SK-N-SH (cell line): ENCODE measurements at regions not wholly inside any gene's neighbourhood (a gene's known extent, or its start where the extent isn't known, plus 50 kb on each side); places are given as distances from the start of the nearest gene placed in this dataset.
A peak's percentile ranks its signal among the peaks of the same experiment; 100 is the strongest.

Experiments used
- CTCF ChIA-PET: fragments of 300-600, 350-600 bp; formaldehyde crosslinking; extraction: SDS; loops from one replicate; lab custom pipeline; 2021; lab: Yijun Ruan, JAX
- POLR2A ChIA-PET: fragments of 350-600 bp; sonication (Branson Sonifier 250); formaldehyde crosslinking; extraction: SDS; loops from one replicate; lab custom pipeline; 2020; ENCODE audit warnings: antibody characterized with exemption, inconsistent platforms; lab: Yijun Ruan, JAX
- DNase-seq: peaks from one replicate; pipeline ENCODE4 v3.0.0; 2012
- H2AFZ ChIP-seq: fragments of 200-600 bp; sonication (generic); 2 replicates; pipeline ENCODE4 v1.8.1; 2016; ENCODE audit warnings: antibody characterized with exemption, mild to moderate bottlenecking, low read depth
- H3F3A ChIP-seq: fragments of 200-600 bp; sonication (generic); replicated peaks from 2 replicates; pipeline ENCODE3; 2016; ENCODE audit warnings: antibody characterized with exemption, mild to moderate bottlenecking; ENCODE audit not compliant: insufficient read depth
- H3K27ac ChIP-seq, 2 experiments: fragments of 200-500 bp in 1 of 2; fragments of 200-600 bp in 1 of 2; sonication (Bioruptor generic) in 1 of 2; sonication (generic), shearing (Covaris generic) in 1 of 2; 2 replicates each; pipeline versions ENCODE4 v1.5.1 to v1.6.1; 2014 to 2016; ENCODE audit warnings: low read depth in 2 of 2, inconsistent platforms in 1 of 2, low read length in 1 of 2, mild to moderate bottlenecking in 1 of 2, mixed read lengths in 1 of 2
- H3K27me3 ChIP-seq: fragments of 200-600 bp; sonication (generic), shearing (Covaris generic); 2 replicates; pipeline ENCODE4 v1.6.1; 2016; ENCODE audit warnings: mixed run types; ENCODE audit not compliant: insufficient read depth
- H3K36me3 ChIP-seq, 2 experiments: fragments of 200-500 bp in 1 of 2; fragments of 200-600 bp in 1 of 2; sonication (Bioruptor generic) in 1 of 2; sonication (generic) in 1 of 2; replicated peaks in 1 of 2; 2 replicates each; pipeline versions ENCODE3 to v1.5.1; 2014 to 2016; ENCODE audit warnings: low read length in 1 of 2, mild to moderate bottlenecking in 1 of 2; ENCODE audit not compliant: insufficient read depth in 2 of 2, control insufficient read depth in 1 of 2
- H3K4me1 ChIP-seq, 2 experiments: fragments of 200-500 bp in 1 of 2; fragments of 200-600 bp in 1 of 2; sonication (Bioruptor generic) in 1 of 2; sonication (generic), shearing (Covaris generic) in 1 of 2; 2 replicates each; pipeline versions ENCODE4 v1.5.1 to v1.6.1; 2014 to 2016; ENCODE audit warnings: low read depth in 1 of 2, low read length in 1 of 2, mixed run types in 1 of 2; ENCODE audit not compliant: insufficient read depth in 2 of 2, control insufficient read depth in 1 of 2
- H3K4me2 ChIP-seq: fragments of 200-600 bp; sonication (generic), shearing (Covaris generic); 2 replicates; pipeline ENCODE4 v1.6.1; 2017; ENCODE audit warnings: mixed run types
- H3K4me3 ChIP-seq, 2 experiments: fragments of 200-500 bp in 1 of 2; fragments of 200-600 bp in 1 of 2; sonication (Bioruptor generic) in 1 of 2; sonication (generic), shearing (Covaris generic) in 1 of 2; 2 replicates each; pipeline versions ENCODE4 v1.5.1 to v1.8.1; 2014 to 2016; ENCODE audit warnings: low read depth in 2 of 2, inconsistent platforms in 1 of 2, low read length in 1 of 2, mild to moderate bottlenecking in 1 of 2, mixed read lengths in 1 of 2, moderate library complexity in 1 of 2
- H3K79me2 ChIP-seq: fragments of 200-600 bp; sonication (generic); 2 replicates; pipeline ENCODE4 v1.8.1; 2017; ENCODE audit warnings: mild to moderate bottlenecking; ENCODE audit not compliant: insufficient read depth
- H3K9ac ChIP-seq: fragments of 200-600 bp; sonication (generic); 2 replicates; pipeline ENCODE4 v1.6.1; 2017; ENCODE audit warnings: mixed run types
- H3K9me2 ChIP-seq: fragments of 200-600 bp; sonication (generic); 2 replicates; pipeline ENCODE4 v1.6.1; 2017; ENCODE audit warnings: mixed run types
- H3K9me3 ChIP-seq: fragments of 200-600 bp; sonication (generic); 2 replicates; pipeline ENCODE4 v1.6.1; 2017; ENCODE audit warnings: mixed run types, mild to moderate bottlenecking, moderate library complexity
- H4K20me1 ChIP-seq: fragments of 200-600 bp; sonication (generic); 2 replicates; pipeline ENCODE4 v1.6.1; 2017; ENCODE audit warnings: mild to moderate bottlenecking, mixed run types; ENCODE audit not compliant: insufficient read depth
- ELF1 ChIP-seq: IDR thresholded peaks from 2 replicates; pipeline ENCODE4 v1.4.0; 2012
- EP300 ChIP-seq, 2 experiments: IDR thresholded peaks; 2 replicates each; pipeline versions ENCODE4 v1.4.0 to v1.6.1; 2012; ENCODE audit warnings: borderline replicate concordance in 1 of 2, low read depth in 1 of 2, low read length in 1 of 2
- EZH2phosphoT487 ChIP-seq: fragments of 200-600 bp; sonication (generic); IDR thresholded peaks from 2 replicates; pipeline ENCODE4 v1.6.1; 2017; ENCODE audit warnings: low read depth, mixed run types, mild to moderate bottlenecking, antibody characterized with exemption, moderate library complexity, borderline replicate concordance
- FOXJ3 ChIP-seq: sonication (generic); formaldehyde crosslinking; IDR thresholded peaks from 2 replicates; pipeline ENCODE4 v1.5.1; 2020; ENCODE audit warnings: mild to moderate bottlenecking, missing genetic modification reagents
- JUND ChIP-seq: IDR thresholded peaks from 2 replicates; pipeline ENCODE4 v1.4.0; 2012
- NFIC ChIP-seq: IDR thresholded peaks from 2 replicates; pipeline ENCODE4 v1.4.0; 2012; ENCODE audit warnings: borderline replicate concordance
- POLR2AphosphoS5 ChIP-seq: IDR thresholded peaks from 2 replicates; pipeline ENCODE4 v1.6.1; 2012; ENCODE audit warnings: low read depth, low read length
- RXRA ChIP-seq: IDR thresholded peaks from 2 replicates; pipeline ENCODE4 v1.4.0; 2012; ENCODE audit warnings: low read depth, mild to moderate bottlenecking, borderline replicate concordance
- SIN3A ChIP-seq: IDR thresholded peaks from 2 replicates; pipeline ENCODE4 v1.6.1; 2012; ENCODE audit warnings: low read depth, mild to moderate bottlenecking, low read length, moderate library complexity, borderline replicate concordance
- TCF12 ChIP-seq: IDR thresholded peaks from 2 replicates; pipeline ENCODE4 v1.4.0; 2012
- YY1 ChIP-seq: IDR thresholded peaks from 2 replicates; pipeline ENCODE4 v1.4.0; 2012; ENCODE audit warnings: low read depth, mild to moderate bottlenecking
- WGBS: methylation state at CpG from one replicate; pipeline ENCODE4 v1.1.6; 2017; ENCODE audit warnings: low lambda C conversion rate; 5-methylcytosine and 5-hydroxymethylcytosine counted together
- TF ChIP-seq, protein P1 (sequence below): IDR thresholded peaks from 2 replicates; pipeline ENCODE4 v1.4.0; 2012; ENCODE audit warnings: low read depth, borderline replicate concordance
- TF ChIP-seq, protein P2 (sequence below): fragments of 150-350 bp; IDR thresholded peaks from 2 replicates; pipeline ENCODE4 v1.6.1; 2017; ENCODE audit warnings: antibody characterized with exemption, low read length, low read depth, borderline replicate concordance
- TF ChIP-seq, protein P3 (sequence below): IDR thresholded peaks from 2 replicates; pipeline ENCODE4 v1.4.0; 2012; ENCODE audit warnings: low read depth

DNA sequence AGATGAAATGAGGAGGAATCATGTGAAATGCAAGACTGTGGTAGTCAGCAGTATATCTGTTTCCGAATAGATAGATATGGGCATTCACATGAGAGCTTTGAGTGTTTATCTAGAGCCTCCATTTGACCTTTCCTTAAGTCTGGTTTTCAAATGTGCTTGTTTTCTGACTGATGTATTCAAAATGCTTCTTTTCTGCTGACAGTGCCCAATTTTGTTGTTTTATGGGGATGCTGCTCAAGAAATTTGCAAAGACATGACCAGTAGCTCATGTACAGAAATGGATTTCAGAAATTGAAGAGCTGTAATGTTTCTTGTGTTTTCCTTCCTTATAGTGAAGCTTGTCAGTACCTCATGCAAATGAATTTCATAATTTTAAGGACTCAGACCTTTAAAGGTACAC, 903.4 kb upstream of the CDH8 start:
- Histone ChIP-seq H2AFZ (no peak overlapping the region), H3K27ac (no peak overlapping the region), H3K9me3 (no peaks in the 10 kb centered on the region), H4K20me1 (no peaks in the 10 kb centered on the region), H3K79me2 (no peaks in the 10 kb centered on the region), H3K9ac (no peak overlapping the region), H3K4me3 (no peak overlapping the region), H3F3A (no peaks in the 10 kb centered on the region), H3K9me2 (no peaks in the 10 kb centered on the region), H3K4me1 (peaks cover 0 to 2% of the 10 kb centered on the region in 2 experiments; a peak in 1 of 4 replicates), H3K27me3 (no peaks in the 10 kb centered on the region), H3K4me2 (no peak overlapping the region), H3K36me3 (no peaks in the 10 kb centered on the region)
- no peak for DNase-seq
- WGBS = 42% methylated on average over 1 of the region's 1 CpG
- CTCF ChIA-PET = interaction anchor here (0.7 kb wide), 1 partner anchor 175 kb away, joined by 3 read pairs; no protein-coding TSS in a partner anchor
- no peak for TF ChIP-seq YY1
- TF ChIP-seq, protein P1, sequence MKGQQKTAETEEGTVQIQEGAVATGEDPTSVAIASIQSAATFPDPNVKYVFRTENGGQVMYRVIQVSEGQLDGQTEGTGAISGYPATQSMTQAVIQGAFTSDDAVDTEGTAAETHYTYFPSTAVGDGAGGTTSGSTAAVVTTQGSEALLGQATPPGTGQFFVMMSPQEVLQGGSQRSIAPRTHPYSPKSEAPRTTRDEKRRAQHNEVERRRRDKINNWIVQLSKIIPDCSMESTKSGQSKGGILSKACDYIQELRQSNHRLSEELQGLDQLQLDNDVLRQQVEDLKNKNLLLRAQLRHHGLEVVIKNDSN = no peak
- TF ChIP-seq RXRA = no peak
- no peak for TF ChIP-seq ELF1
- TF ChIP-seq, protein P2, sequence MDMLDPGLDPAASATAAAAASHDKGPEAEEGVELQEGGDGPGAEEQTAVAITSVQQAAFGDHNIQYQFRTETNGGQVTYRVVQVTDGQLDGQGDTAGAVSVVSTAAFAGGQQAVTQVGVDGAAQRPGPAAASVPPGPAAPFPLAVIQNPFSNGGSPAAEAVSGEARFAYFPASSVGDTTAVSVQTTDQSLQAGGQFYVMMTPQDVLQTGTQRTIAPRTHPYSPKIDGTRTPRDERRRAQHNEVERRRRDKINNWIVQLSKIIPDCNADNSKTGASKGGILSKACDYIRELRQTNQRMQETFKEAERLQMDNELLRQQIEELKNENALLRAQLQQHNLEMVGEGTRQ = no peak
- no peak for TF ChIP-seq SIN3A
- TF ChIP-seq, protein P3, sequence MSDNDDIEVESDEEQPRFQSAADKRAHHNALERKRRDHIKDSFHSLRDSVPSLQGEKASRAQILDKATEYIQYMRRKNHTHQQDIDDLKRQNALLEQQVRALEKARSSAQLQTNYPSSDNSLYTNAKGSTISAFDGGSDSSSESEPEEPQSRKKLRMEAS = no peak
- TF ChIP-seq POLR2AphosphoS5 = no peak
- no peak for TF ChIP-seq FOXJ3 (CRISPR knock-in tag)
- TF ChIP-seq TCF12 = no peak
- POLR2A ChIA-PET = no interaction called here

DNA sequence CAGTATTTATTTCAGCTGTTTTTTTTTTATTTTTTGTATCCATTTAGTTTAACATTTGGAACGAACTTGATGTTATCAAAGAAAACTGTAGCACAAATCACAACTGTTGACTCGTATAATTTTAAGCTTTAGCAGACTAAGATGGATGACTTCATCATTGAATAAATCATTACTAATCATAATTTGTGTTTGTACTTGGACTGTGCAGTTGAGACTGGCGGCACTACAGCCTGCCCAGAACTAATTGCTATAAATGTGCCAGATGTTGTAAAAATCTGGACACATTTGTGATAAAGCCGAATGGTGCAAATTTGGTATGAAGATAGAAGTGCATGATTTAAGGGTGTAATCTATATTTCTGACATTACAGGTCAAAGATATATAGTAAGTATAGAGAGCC, 897.7 kb upstream of the CDH8 start:
- ChIA-PET POLR2A (no interaction called here), CTCF (no interaction called here)
- WGBS = 2% methylated on average over 4 of the region's 4 CpGs

More for the DNA sequence above, 897.7 kb upstream of the CDH8 start:
- Histone ChIP-seq H3K4me2 (no peak overlapping the region), H3K79me2 (no peaks in the 10 kb centered on the region), H3K27ac (no peak overlapping the region), H3K27me3 (no peaks in the 10 kb centered on the region), H3F3A (no peaks in the 10 kb centered on the region), H3K9ac (no peak overlapping the region), H3K4me1 (no peaks in the 10 kb centered on the region; a peak in 1 of 4 replicates), H4K20me1 (no peaks in the 10 kb centered on the region), H3K36me3 (no peaks in the 10 kb centered on the region), H3K4me3 (no peak overlapping the region), H3K9me3 (no peaks in the 10 kb centered on the region), H3K9me2 (no peaks in the 10 kb centered on the region), H2AFZ (no peak overlapping the region)
- TF ChIP-seq NFIC (no peak), JUND (no peak), EP300 (IDR thresholded peaks at IDR 0.05; ENCODE audit: borderline replicate concordance in 1 of 2, low read depth in 1 of 2, low read length in 1 of 2) (peak in 1 of 2 experiments; percentile 52; a peak in 1 of 4 replicates), EZH2phosphoT487 (no peak)
- TF ChIP-seq, protein P1 = no peak
- DNase-seq = peak; percentile 16
